ENCODE measurements at regions not wholly inside any gene's neighbourhood (a gene's known extent, or its start where the extent isn't known, plus 50 kb on each side); places are given as distances from the start of the nearest gene placed in this dataset.

DNA sequence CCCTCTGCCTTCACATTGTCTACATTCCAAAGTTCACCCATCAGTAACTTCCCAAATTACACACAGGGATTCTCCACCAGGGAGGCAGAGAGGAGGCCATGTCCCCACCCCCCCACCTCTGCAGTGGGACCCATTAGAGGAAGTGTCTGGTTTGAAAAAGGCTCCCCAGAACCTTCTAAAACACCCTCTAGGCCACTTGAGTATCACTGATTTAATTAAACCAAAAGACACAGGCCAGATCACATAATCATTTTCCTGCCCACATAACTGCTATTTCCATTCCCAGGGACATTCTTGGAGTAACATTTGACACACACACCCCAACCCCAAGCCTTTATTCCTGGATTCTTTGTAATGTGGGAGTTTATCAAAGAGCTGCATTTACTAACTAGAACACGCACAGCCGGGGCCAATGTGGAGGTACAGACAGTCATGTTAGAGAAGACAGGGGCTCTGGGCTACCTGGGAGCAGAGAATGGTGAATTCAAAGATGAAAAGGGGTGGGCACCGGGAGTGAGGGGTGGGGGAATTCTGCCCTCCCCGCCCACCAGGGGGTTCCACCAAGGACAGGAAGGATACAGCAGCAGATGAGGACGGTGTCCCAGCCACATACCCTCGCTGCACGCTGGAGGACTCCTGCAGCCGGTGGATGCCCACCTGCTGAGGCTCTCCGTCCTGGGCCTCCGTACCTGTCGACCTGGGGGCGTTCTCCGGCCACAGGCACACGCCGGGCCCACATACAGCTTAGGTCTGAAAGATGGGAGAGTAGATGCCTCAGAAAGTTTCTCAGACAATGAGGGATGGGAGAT is 201.4 kb upstream of the CTNNB1 start:
- Histone ChIP-seq H3K9me1 (ENCODE audit: control insufficient read depth, insufficient read depth, low read length) (no peaks in the 10 kb centered on the region), H3K27ac (ENCODE audit: extremely low read depth, low read depth, low read length) (no peak overlapping the region), H3K4me3 (no peak overlapping the region), H3K4me2 (ENCODE audit: insufficient read depth, low read length) (no peak overlapping the region), H3K9ac (ENCODE audit: insufficient read depth in 1 of 2, low read depth in 2 of 2, low read length in 2 of 2) (no peak overlapping the region), H3K79me2 (ENCODE audit: control insufficient read depth, insufficient read depth, low read length) (no peaks in the 10 kb centered on the region), H4K20me1 (replicated peaks; ENCODE audit: control insufficient read depth, insufficient read depth, low read length) (no peaks in the 10 kb centered on the region), H3K36me3 (ENCODE audit: control insufficient read depth, insufficient read depth, low read length) (no peaks in the 10 kb centered on the region), H2AFZ (ENCODE audit: low read depth, low read length) (no peak overlapping the region), H3K4me1 (replicated peaks in 1 of 2; ENCODE audit: control insufficient read depth in 2 of 2, insufficient read depth in 2 of 2, low read length in 2 of 2) (peaks cover 6 to 8% of the 10 kb centered on the region in 2 experiments; a peak in 3 of 5 replicates), H3K9me3 (replicated peaks; ENCODE audit: control insufficient read depth, insufficient read depth, low read depth, low read length) (no peaks in the 10 kb centered on the region), H3K27me3 (ENCODE audit: control insufficient read depth in 2 of 2, insufficient read depth in 2 of 2, low read length in 2 of 2) (peaks cover 4 to 17% of the 10 kb centered on the region in 2 experiments; a peak in 4 of 5 replicates)
- in situ Hi-C loops (cut with MboI), result no loop called here
- ChIA-PET POLR2A (interaction anchor here (0.7 kb wide), 1 partner anchor 1341 kb away, joined by 3 read pairs; no protein-coding TSS in a partner anchor), CTCF (ENCODE audit: low intra/inter-chr PET ratio) (no interaction called here)
- ATAC-seq (no peak; the same call in 2 of the 3 replicates), FAIRE-seq (no peak), DNase-seq (ENCODE audit: extremely low read depth in 1 of 4, low spot score in 3 of 4) (no peak)
- WGBS (ENCODE audit: insufficient coverage, low coverage, missing lambda C conversion rate), result 4% methylated on average over 14 of the region's 15 CpGs
- no peak for TF ChIP-seq E2F3 (CRISPR knock-in tag; IDR thresholded peaks at IDR 0.05)
- TF ChIP-seq PCBP2 (IDR thresholded peaks at IDR 0.05; ENCODE audit: low read depth, low read length, poor library complexity, severe bottlenecking), result no peak
- no peak for TF ChIP-seq ETV5 (CRISPR knock-in tag; IDR thresholded peaks at IDR 0.05; ENCODE audit: low read depth)
- no peak for TF ChIP-seq ZNF644 (tag; IDR thresholded peaks at IDR 0.05; ENCODE audit: low read depth)
- no peak for TF ChIP-seq POLR2G (IDR thresholded peaks at IDR 0.05; ENCODE audit: low read depth, low read length)
- TF ChIP-seq, protein P1, sequence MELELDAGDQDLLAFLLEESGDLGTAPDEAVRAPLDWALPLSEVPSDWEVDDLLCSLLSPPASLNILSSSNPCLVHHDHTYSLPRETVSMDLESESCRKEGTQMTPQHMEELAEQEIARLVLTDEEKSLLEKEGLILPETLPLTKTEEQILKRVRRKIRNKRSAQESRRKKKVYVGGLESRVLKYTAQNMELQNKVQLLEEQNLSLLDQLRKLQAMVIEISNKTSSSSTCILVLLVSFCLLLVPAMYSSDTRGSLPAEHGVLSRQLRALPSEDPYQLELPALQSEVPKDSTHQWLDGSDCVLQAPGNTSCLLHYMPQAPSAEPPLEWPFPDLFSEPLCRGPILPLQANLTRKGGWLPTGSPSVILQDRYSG (tag; conservative IDR thresholded peaks at IDR 0.05; ENCODE audit: low read depth), result no peak
- TF ChIP-seq POLR2A (conservative IDR thresholded peaks at IDR 0.05), result no peak
- TF ChIP-seq CGGBP1 (CRISPR knock-in tag; IDR thresholded peaks at IDR 0.05), result no peak
- no peak for TF ChIP-seq OTX1 (CRISPR knock-in tag; IDR thresholded peaks at IDR 0.05)
- no peak for TF ChIP-seq SRSF3 (IDR thresholded peaks at IDR 0.05; ENCODE audit: insufficient read depth, low read length)
- no peak for TF ChIP-seq CSDE1 (IDR thresholded peaks at IDR 0.05)
- intact Hi-C loops (cut with micrococcal nuclease), result no loop called here
- BruUV-seq (replicated peaks), result no TSS peak
